ENCODE measurements at regions not wholly inside any gene's neighbourhood (a gene's known extent, or its start where the extent isn't known, plus 50 kb on each side); places are given as distances from the start of the nearest gene placed in this dataset.

DNA sequence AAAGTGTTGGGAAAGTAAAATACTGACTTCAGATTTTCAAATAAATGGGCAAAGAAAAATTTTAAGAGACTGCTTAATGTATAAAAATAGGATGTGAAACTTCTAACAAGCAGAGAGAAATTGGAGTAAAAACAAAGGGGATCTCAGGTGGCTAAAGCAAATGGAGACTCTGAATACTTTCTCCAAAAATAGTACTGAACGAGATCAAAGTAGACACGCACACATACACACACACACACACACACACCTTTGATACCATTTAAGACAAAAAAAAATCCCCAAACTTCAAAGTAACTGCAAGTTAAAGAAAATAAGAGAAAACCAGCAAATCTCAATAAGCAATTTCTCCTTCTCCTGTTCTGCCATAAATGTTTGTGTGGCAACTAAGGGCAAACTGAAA, 307.3 kb downstream of the CRPPA start:
- Histone ChIP-seq H3K4me3 (ENCODE audit: severe bottlenecking) (no peak overlapping the region), H3K27ac (ENCODE audit: poor library complexity, severe bottlenecking) (no peak overlapping the region), H3K4me1 (ENCODE audit: insufficient read depth, poor library complexity, severe bottlenecking) (no peaks in the 10 kb centered on the region), H3K36me3 (ENCODE audit: low read depth) (no peaks in the 10 kb centered on the region), H3K9me3 (ENCODE audit: severe bottlenecking) (peaks cover 2% of the 10 kb centered on the region), H3K27me3 (ENCODE audit: insufficient read depth, poor library complexity, severe bottlenecking) (no peaks in the 10 kb centered on the region)
- TF ChIP-seq, protein P1, sequence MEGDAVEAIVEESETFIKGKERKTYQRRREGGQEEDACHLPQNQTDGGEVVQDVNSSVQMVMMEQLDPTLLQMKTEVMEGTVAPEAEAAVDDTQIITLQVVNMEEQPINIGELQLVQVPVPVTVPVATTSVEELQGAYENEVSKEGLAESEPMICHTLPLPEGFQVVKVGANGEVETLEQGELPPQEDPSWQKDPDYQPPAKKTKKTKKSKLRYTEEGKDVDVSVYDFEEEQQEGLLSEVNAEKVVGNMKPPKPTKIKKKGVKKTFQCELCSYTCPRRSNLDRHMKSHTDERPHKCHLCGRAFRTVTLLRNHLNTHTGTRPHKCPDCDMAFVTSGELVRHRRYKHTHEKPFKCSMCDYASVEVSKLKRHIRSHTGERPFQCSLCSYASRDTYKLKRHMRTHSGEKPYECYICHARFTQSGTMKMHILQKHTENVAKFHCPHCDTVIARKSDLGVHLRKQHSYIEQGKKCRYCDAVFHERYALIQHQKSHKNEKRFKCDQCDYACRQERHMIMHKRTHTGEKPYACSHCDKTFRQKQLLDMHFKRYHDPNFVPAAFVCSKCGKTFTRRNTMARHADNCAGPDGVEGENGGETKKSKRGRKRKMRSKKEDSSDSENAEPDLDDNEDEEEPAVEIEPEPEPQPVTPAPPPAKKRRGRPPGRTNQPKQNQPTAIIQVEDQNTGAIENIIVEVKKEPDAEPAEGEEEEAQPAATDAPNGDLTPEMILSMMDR (IDR thresholded peaks at IDR 0.05; ENCODE audit: poor library complexity, severe bottlenecking): no peak
- no peak for ATAC-seq (ENCODE audit: low read depth)
- DNase-seq (ENCODE audit: low spot score): no peak

GRCh38 chr7:16113058-16113457, 308.3 kb downstream of the CRPPA start:
- Histone ChIP-seq H3K4me1 (ENCODE audit: insufficient read depth, poor library complexity, severe bottlenecking) (no peaks in the 10 kb centered on the region), H3K4me3 (ENCODE audit: severe bottlenecking) (no peak overlapping the region), H3K27me3 (ENCODE audit: insufficient read depth, poor library complexity, severe bottlenecking) (no peaks in the 10 kb centered on the region), H3K9me3 (ENCODE audit: severe bottlenecking) (peaks cover 5% of the 10 kb centered on the region), H3K36me3 (ENCODE audit: low read depth) (no peaks in the 10 kb centered on the region), H3K27ac (ENCODE audit: poor library complexity, severe bottlenecking) (no peak overlapping the region)
- TF ChIP-seq, protein P1 (IDR thresholded peaks at IDR 0.05; ENCODE audit: poor library complexity, severe bottlenecking): no peak
- ATAC-seq (ENCODE audit: low read depth) (no peak), DNase-seq (ENCODE audit: low spot score) (no peak)

GRCh38 chr7:16106869-16107268, 314.5 kb downstream of the CRPPA start:
- peaks cover 16% of the 10 kb centered on the region for H3K9me3 ChIP-seq (ENCODE audit: severe bottlenecking)
- H3K4me1 ChIP-seq (ENCODE audit: insufficient read depth, poor library complexity, severe bottlenecking): no peaks in the 10 kb centered on the region
- DNase-seq (ENCODE audit: low spot score) (no peak), ATAC-seq (ENCODE audit: low read depth) (no peak)
- H3K27ac ChIP-seq (ENCODE audit: poor library complexity, severe bottlenecking): no peak overlapping the region
- no peak overlapping the region for H3K4me3 ChIP-seq (ENCODE audit: severe bottlenecking)
- TF ChIP-seq, protein P1 (IDR thresholded peaks at IDR 0.05; ENCODE audit: poor library complexity, severe bottlenecking): no peak
- no peaks in the 10 kb centered on the region for H3K36me3 ChIP-seq (ENCODE audit: low read depth)
- H3K27me3 ChIP-seq (ENCODE audit: insufficient read depth, poor library complexity, severe bottlenecking): no peaks in the 10 kb centered on the region

GRCh38 chr7:16106300-16106699, 315.0 kb downstream of the CRPPA start:
- no peak for DNase-seq (ENCODE audit: low spot score)
- TF ChIP-seq, protein P1 (IDR thresholded peaks at IDR 0.05; ENCODE audit: poor library complexity, severe bottlenecking): no peak
- Histone ChIP-seq H3K27me3 (ENCODE audit: insufficient read depth, poor library complexity, severe bottlenecking) (no peaks in the 10 kb centered on the region), H3K27ac (ENCODE audit: poor library complexity, severe bottlenecking) (no peak overlapping the region), H3K4me3 (ENCODE audit: severe bottlenecking) (no peak overlapping the region), H3K4me1 (ENCODE audit: insufficient read depth, poor library complexity, severe bottlenecking) (no peaks in the 10 kb centered on the region), H3K36me3 (ENCODE audit: low read depth) (no peaks in the 10 kb centered on the region), H3K9me3 (ENCODE audit: severe bottlenecking) (peaks cover 16% of the 10 kb centered on the region)
- no peak for ATAC-seq (ENCODE audit: low read depth)

DNA sequence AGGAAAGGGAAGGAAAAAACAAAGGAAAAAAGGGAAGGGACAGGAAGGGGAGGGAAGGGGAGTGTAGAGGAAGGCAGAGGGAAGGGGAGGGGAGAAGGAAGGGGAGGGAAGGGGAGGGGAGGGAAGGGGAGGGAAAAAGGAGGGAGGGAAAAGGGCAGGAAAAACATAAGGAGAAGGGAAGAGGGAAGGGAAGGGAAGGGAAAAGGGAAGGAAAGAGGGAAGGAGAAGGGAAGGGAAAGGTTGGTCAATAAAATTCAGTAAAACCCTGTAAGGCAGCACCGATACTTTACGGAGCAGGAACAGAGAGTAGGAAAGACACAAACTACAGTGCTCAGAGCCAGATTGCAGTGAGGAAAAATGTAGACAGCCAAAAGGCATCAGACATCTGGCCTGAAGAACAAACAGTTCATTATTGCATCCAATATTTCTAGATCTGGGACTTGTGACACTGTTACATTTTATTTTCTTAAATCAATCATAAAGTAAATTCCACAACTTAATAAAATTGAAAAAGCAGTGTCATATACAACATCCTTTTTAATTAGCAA, 322.0 kb downstream of the CRPPA start:
- Histone ChIP-seq H3K36me3 (ENCODE audit: low read depth) (no peaks in the 10 kb centered on the region), H3K9me3 (ENCODE audit: severe bottlenecking) (no peaks in the 10 kb centered on the region), H3K27me3 (ENCODE audit: insufficient read depth, poor library complexity, severe bottlenecking) (no peaks in the 10 kb centered on the region), H3K4me1 (ENCODE audit: insufficient read depth, poor library complexity, severe bottlenecking) (peaks cover 22% of the 10 kb centered on the region), H3K27ac (ENCODE audit: poor library complexity, severe bottlenecking) (peak overlapping the region; percentile 96), H3K4me3 (ENCODE audit: severe bottlenecking) (no peak overlapping the region)
- TF ChIP-seq, protein P1 (IDR thresholded peaks at IDR 0.05; ENCODE audit: poor library complexity, severe bottlenecking): no peak
- ATAC-seq (ENCODE audit: low read depth): no peak
- DNase-seq (ENCODE audit: low spot score): no peak
